ENCODE measurements at regions not wholly inside any gene's neighbourhood (a gene's known extent, or its start where the extent isn't known, plus 50 kb on each side); places are given as distances from the start of the nearest gene placed in this dataset.

DNA sequence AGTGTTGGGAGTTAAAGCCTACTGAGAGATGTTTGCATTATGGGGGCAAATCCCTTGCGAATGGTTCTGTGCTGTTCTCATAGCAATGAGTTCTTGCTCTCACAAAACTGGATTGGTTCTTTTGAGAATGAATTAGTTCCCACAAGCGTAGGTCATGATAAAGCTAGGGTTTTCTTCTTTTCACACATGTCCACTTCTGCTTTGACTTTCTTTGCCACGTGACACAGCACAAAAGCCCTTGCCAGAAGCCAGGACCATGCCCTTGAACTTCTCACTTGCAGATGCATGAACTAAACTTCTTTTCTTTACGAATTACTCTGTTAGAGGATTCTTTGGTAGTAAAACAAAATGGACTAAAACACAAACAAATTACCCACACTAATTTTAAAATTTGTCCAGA, 922.8 kb downstream of the EPHA7 start:
- Histone ChIP-seq H3K27ac (ENCODE audit: control insufficient read depth, insufficient read depth) (no peak overlapping the region), H4K20me1 (ENCODE audit: control insufficient read depth, insufficient read depth) (no peaks in the 10 kb centered on the region), H3K27me3 (replicated peaks in 1 of 2; ENCODE audit: control insufficient read depth in 2 of 2, insufficient read depth in 2 of 2, low read length in 1 of 2) (no peaks in the 10 kb centered on the region), H3K9ac (ENCODE audit: control insufficient read depth, insufficient read depth, low read length) (no peak overlapping the region), H3K4me3 (no peak overlapping the region), H2AFZ (ENCODE audit: control insufficient read depth, low read depth, low read length) (no peak overlapping the region), H3K36me3 (ENCODE audit: control insufficient read depth in 2 of 2, insufficient read depth in 2 of 2, low read length in 1 of 2) (no peaks in the 10 kb centered on the region), H3K4me2 (ENCODE audit: control insufficient read depth, insufficient read depth) (no peak overlapping the region), H3K9me3 (replicated peaks; ENCODE audit: control insufficient read depth, insufficient read depth, low read length) (no peaks in the 10 kb centered on the region), H3K79me2 (ENCODE audit: control insufficient read depth, insufficient read depth, low read length) (no peaks in the 10 kb centered on the region), H3K4me1 (ENCODE audit: control insufficient read depth, insufficient read depth, low read length) (no peaks in the 10 kb centered on the region)
- ATAC-seq, result no peak
- DNase-seq (ENCODE audit: low read depth, low spot score), result no peak
- TF ChIP-seq HDAC2 (IDR thresholded peaks at IDR 0.05) (no peak), BCL11A (IDR thresholded peaks at IDR 0.05; ENCODE audit: low read depth, low read length) (no peak), ATF2 (IDR thresholded peaks at IDR 0.05; ENCODE audit: low read length) (no peak), IRF4 (IDR thresholded peaks at IDR 0.05; ENCODE audit: low read depth, low read length) (no peak), WRNIP1 (IDR thresholded peaks at IDR 0.05; ENCODE audit: borderline replicate concordance, low read depth, low read length) (no peak), FOXK2 (IDR thresholded peaks at IDR 0.05) (no peak), SUPT20H (IDR thresholded peaks at IDR 0.05; ENCODE audit: borderline replicate concordance, control insufficient read depth, low read depth, low read length) (no peak), ZNF384 (IDR thresholded peaks at IDR 0.05; ENCODE audit: borderline replicate concordance, low read depth, low read length) (no peak), NFYB (IDR thresholded peaks at IDR 0.05; ENCODE audit: insufficient read depth, low read depth, low read length) (no peak), IKZF2 (IDR thresholded peaks at IDR 0.05) (no peak)
- TF ChIP-seq, protein P1, sequence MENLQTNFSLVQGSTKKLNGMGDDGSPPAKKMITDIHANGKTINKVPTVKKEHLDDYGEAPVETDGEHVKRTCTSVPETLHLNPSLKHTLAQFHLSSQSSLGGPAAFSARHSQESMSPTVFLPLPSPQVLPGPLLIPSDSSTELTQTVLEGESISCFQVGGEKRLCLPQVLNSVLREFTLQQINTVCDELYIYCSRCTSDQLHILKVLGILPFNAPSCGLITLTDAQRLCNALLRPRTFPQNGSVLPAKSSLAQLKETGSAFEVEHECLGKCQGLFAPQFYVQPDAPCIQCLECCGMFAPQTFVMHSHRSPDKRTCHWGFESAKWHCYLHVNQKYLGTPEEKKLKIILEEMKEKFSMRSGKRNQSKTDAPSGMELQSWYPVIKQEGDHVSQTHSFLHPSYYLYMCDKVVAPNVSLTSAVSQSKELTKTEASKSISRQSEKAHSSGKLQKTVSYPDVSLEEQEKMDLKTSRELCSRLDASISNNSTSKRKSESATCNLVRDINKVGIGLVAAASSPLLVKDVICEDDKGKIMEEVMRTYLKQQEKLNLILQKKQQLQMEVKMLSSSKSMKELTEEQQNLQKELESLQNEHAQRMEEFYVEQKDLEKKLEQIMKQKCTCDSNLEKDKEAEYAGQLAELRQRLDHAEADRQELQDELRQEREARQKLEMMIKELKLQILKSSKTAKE (IDR thresholded peaks at IDR 0.05; ENCODE audit: low read depth, poor library complexity, severe bottlenecking), result no peak
- TF ChIP-seq, protein P2, sequence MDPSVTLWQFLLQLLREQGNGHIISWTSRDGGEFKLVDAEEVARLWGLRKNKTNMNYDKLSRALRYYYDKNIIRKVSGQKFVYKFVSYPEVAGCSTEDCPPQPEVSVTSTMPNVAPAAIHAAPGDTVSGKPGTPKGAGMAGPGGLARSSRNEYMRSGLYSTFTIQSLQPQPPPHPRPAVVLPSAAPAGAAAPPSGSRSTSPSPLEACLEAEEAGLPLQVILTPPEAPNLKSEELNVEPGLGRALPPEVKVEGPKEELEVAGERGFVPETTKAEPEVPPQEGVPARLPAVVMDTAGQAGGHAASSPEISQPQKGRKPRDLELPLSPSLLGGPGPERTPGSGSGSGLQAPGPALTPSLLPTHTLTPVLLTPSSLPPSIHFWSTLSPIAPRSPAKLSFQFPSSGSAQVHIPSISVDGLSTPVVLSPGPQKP (IDR thresholded peaks at IDR 0.05; ENCODE audit: low read depth, low read length), result no peak
- TF ChIP-seq, protein P3, sequence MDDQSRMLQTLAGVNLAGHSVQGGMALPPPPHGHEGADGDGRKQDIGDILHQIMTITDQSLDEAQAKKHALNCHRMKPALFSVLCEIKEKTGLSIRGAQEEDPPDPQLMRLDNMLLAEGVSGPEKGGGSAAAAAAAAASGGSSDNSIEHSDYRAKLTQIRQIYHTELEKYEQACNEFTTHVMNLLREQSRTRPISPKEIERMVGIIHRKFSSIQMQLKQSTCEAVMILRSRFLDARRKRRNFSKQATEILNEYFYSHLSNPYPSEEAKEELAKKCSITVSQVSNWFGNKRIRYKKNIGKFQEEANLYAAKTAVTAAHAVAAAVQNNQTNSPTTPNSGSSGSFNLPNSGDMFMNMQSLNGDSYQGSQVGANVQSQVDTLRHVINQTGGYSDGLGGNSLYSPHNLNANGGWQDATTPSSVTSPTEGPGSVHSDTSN (IDR thresholded peaks at IDR 0.05; ENCODE audit: insufficient replicate concordance, low read depth, low read length), result no peak
- TF ChIP-seq, protein P4, sequence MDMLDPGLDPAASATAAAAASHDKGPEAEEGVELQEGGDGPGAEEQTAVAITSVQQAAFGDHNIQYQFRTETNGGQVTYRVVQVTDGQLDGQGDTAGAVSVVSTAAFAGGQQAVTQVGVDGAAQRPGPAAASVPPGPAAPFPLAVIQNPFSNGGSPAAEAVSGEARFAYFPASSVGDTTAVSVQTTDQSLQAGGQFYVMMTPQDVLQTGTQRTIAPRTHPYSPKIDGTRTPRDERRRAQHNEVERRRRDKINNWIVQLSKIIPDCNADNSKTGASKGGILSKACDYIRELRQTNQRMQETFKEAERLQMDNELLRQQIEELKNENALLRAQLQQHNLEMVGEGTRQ (IDR thresholded peaks at IDR 0.05; ENCODE audit: borderline replicate concordance, low read depth, low read length), result no peak; the same call in 1 of the 2 replicates
- CTCF ChIA-PET, result interaction anchor here (1.1 kb wide), 1 partner anchor 12 kb away, joined by 3 read pairs; no protein-coding TSS in a partner anchor
- 10% methylated on average over 4 of the region's 4 CpGs for WGBS (ENCODE audit: insufficient coverage, insufficient replicate concordance, low lambda C conversion rate, missing lambda C conversion rate)
- intact Hi-C loops (cut with micrococcal nuclease; ENCODE audit: unreplicated experiment) (no loop called here), in situ Hi-C loops (cut with MboI) (no loop called here)
- FAIRE-seq, result no peak
- POLR2A ChIA-PET, result no interaction called here
- BruUV-seq (replicated peaks), result no TSS peak
- RAD21 ChIA-PET (ENCODE audit: unreplicated experiment), result no interaction called here
- SMC1A ChIA-PET (ENCODE audit: uncharacterized antibody, unreplicated experiment), result no interaction called here

Data from GM12878 (cell line).